ENCODE measurements at regions not wholly inside any gene's neighbourhood (a gene's known extent, or its start where the extent isn't known, plus 50 kb on each side); places are given as distances from the start of the nearest gene placed in this dataset.

- DNase-seq (ENCODE audit: low read depth), result no peak
- in situ Hi-C loops (cut with HindIII; ENCODE audit: low sequenced_read_pairs), result no loop called here
- H3K4me3 ChIP-seq (ENCODE audit: low read depth, low read length), result no peak overlapping the region
- TF ChIP-seq, protein P1, sequence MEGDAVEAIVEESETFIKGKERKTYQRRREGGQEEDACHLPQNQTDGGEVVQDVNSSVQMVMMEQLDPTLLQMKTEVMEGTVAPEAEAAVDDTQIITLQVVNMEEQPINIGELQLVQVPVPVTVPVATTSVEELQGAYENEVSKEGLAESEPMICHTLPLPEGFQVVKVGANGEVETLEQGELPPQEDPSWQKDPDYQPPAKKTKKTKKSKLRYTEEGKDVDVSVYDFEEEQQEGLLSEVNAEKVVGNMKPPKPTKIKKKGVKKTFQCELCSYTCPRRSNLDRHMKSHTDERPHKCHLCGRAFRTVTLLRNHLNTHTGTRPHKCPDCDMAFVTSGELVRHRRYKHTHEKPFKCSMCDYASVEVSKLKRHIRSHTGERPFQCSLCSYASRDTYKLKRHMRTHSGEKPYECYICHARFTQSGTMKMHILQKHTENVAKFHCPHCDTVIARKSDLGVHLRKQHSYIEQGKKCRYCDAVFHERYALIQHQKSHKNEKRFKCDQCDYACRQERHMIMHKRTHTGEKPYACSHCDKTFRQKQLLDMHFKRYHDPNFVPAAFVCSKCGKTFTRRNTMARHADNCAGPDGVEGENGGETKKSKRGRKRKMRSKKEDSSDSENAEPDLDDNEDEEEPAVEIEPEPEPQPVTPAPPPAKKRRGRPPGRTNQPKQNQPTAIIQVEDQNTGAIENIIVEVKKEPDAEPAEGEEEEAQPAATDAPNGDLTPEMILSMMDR (IDR thresholded peaks at IDR 0.05; ENCODE audit: low read depth, low read length, missing control alignments), result no peak
Measured at GRCh38 chr7:15857026-15857425, 170.5 kb upstream of the MEOX2 start.

DNA sequence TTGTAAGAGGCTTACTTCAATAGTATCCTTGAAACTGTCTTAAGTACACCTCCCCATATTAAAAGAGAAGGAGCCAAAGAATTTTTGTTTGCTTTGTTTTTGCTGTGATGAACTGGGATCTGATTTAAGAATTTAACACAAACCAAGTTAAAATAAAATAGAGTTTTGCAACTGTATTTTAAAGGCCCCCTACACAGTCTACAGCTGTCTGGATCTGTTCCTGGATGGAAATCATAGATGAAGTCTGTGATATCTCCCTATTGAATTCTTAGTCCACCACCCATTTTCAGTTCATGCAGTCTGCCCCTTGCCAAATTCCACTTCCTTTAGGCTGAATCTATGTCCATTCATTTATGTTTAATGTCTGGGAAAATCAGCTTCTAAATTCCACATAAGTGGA, 169.8 kb upstream of the MEOX2 start:
- H3K4me3 ChIP-seq (ENCODE audit: low read depth, low read length), result no peak overlapping the region
- in situ Hi-C loops (cut with HindIII; ENCODE audit: low sequenced_read_pairs), result no loop called here
- TF ChIP-seq, protein P1 (IDR thresholded peaks at IDR 0.05; ENCODE audit: low read depth, low read length, missing control alignments), result no peak
- DNase-seq (ENCODE audit: low read depth), result no peak

- in situ Hi-C loops (cut with HindIII; ENCODE audit: low sequenced_read_pairs), result no loop called here
- TF ChIP-seq, protein P1 (IDR thresholded peaks at IDR 0.05; ENCODE audit: low read depth, low read length, missing control alignments), result no peak
- no peak overlapping the region for H3K4me3 ChIP-seq (ENCODE audit: low read depth, low read length)
- no peak for DNase-seq (ENCODE audit: low read depth)
Measured at GRCh38 chr7:15855525-15856109, 169.1 kb upstream of the MEOX2 start.

GRCh38 chr7:15854841-15855524, 168.5 kb upstream of the MEOX2 start:
- TF ChIP-seq, protein P1 (IDR thresholded peaks at IDR 0.05; ENCODE audit: low read depth, low read length, missing control alignments), result no peak
- no peak for DNase-seq (ENCODE audit: low read depth)
- in situ Hi-C loops (cut with HindIII; ENCODE audit: low sequenced_read_pairs), result no loop called here
- no peak overlapping the region for H3K4me3 ChIP-seq (ENCODE audit: low read depth, low read length)

GRCh38 chr7:15853832-15854470, 167.5 kb upstream of the MEOX2 start:
- no peak for DNase-seq (ENCODE audit: low read depth)
- in situ Hi-C loops (cut with HindIII; ENCODE audit: low sequenced_read_pairs), result no loop called here
- TF ChIP-seq, protein P1 (IDR thresholded peaks at IDR 0.05; ENCODE audit: low read depth, low read length, missing control alignments), result no peak
- no peak overlapping the region for H3K4me3 ChIP-seq (ENCODE audit: low read depth, low read length)

DNA sequence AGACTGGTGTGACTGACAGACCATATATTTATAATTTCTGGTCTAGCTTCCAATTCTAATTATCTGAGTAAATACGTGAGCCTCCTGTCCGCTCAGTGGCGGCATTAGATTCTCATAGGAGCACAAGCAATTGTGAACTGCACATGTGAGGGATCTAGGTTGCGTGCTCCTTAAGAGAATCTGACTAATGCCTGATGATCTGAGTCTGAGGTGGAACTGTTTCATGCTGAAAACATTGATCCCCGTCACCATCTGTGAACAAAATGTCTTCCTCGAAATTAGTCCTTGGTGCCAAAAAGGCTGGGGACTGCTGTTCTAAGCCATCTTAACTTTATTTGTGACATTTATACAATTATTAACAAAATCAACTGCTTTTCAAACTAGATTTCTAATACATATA, 164.7 kb upstream of the MEOX2 start:
- no peak overlapping the region for H3K4me3 ChIP-seq (ENCODE audit: low read depth, low read length)
- in situ Hi-C loops (cut with HindIII; ENCODE audit: low sequenced_read_pairs), result no loop called here
- TF ChIP-seq, protein P1 (IDR thresholded peaks at IDR 0.05; ENCODE audit: low read depth, low read length, missing control alignments), result no peak
- DNase-seq (ENCODE audit: low read depth), result no peak

All from astrocyte of the cerebellum (primary cell).